GM18951 (cell line): ENCODE measurements at regions not wholly inside any gene's neighbourhood (a gene's known extent, or its start where the extent isn't known, plus 50 kb on each side); places are given as distances from the start of the nearest gene placed in this dataset.
"Not testable (repeated sequence)": the region's sequence is repeated elsewhere in the genome, so short reads cannot be mapped to it uniquely, and the experiment has no call there.

ENCODE experiments used
- POLR2A ChIP-seq: IDR thresholded peaks from 4 replicates; pipeline ENCODE4 v1.6.1; 2011; ENCODE audit warnings: mild to moderate bottlenecking; ENCODE audit not compliant: insufficient read length, insufficient read depth; ENCODE audit errors: extremely low read depth
- in situ Hi-C: fragments of 300-500 bp; cut with MboI; formaldehyde crosslinking; loops from one replicate; pipeline ENCODE4 v1.12.0; 2022; ENCODE audit warnings: low sequenced_read_pairs, mixed read lengths, inconsistent platforms; ENCODE audit not compliant: unreplicated experiment

- in situ Hi-C loops: no loop called here
- TF ChIP-seq POLR2A: no peak
These were observed 68.5 kb downstream of the TMCO5A start for GRCh38 chr15:38002883-38003477.

- no peak for TF ChIP-seq POLR2A
- in situ Hi-C loops: no loop called here
These were observed 69.9 kb downstream of the TMCO5A start for GRCh38 chr15:38004218-38004861.

GRCh38 chr15:38005953-38006808, 71.7 kb downstream of the TMCO5A start:
- no peak for TF ChIP-seq POLR2A
- in situ Hi-C loops: no loop called here

- in situ Hi-C loops: no loop called here
- TF ChIP-seq POLR2A: no peak
These were observed 76.0 kb downstream of the TMCO5A start for GRCh38 chr15:38010395-38010794.

GRCh38 chr15:38012894-38013293, 78.5 kb downstream of the TMCO5A start:
- no peak for TF ChIP-seq POLR2A
- in situ Hi-C loops: no loop called here

- in situ Hi-C loops: no loop called here
- TF ChIP-seq POLR2A: no peak
These were observed 83.3 kb downstream of the TMCO5A start for GRCh38 chr15:38017721-38018120.

- no peak for TF ChIP-seq POLR2A
- in situ Hi-C loops: no loop called here
These were observed 84.6 kb downstream of the TMCO5A start for GRCh38 chr15:38019066-38019465.

GRCh38 chr15:38021259-38021658, 86.8 kb downstream of the TMCO5A start:
- in situ Hi-C loops: no loop called here
- no peak for TF ChIP-seq POLR2A

GRCh38 chr15:38024293-38025091, 90.1 kb downstream of the TMCO5A start:
- in situ Hi-C loops: no loop called here
- no peak for TF ChIP-seq POLR2A

GRCh38 chr15:38025656-38026055, 91.2 kb downstream of the TMCO5A start:
- in situ Hi-C loops: not testable (repeated sequence)

GRCh38 chr15:38028869-38029268, 94.4 kb downstream of the TMCO5A start:
- in situ Hi-C loops: no loop called here
- no peak for TF ChIP-seq POLR2A

- in situ Hi-C loops: no loop called here
- no peak for TF ChIP-seq POLR2A
These were observed 95.3 kb downstream of the TMCO5A start for GRCh38 chr15:38029736-38030135.

- no peak for TF ChIP-seq POLR2A
- in situ Hi-C loops: no loop called here
These were observed 96.2 kb downstream of the TMCO5A start for GRCh38 chr15:38030609-38031008.
